Lower leg skin (tissue), 3 donors: ENCODE measurements at regions not wholly inside any gene's neighbourhood (a gene's known extent, or its start where the extent isn't known, plus 50 kb on each side); places are given as distances from the start of the nearest gene placed in this dataset.

Experiments used
- POLR2A ChIP-seq, 2 donors: fragments of 450-650 bp; IDR thresholded peaks; one replicate each; pipeline ENCODE4 v1.6.1; 2016 to 2017; ENCODE audit warnings: antibody characterized with exemption in 2 of 2, mild to moderate bottlenecking in 1 of 2, moderate library complexity in 1 of 2
- TF ChIP-seq, protein P1 (sequence below), 3 donors: fragments of 450-650 bp; IDR thresholded peaks; one replicate each; pipeline ENCODE4 v1.5.1; 2016; ENCODE audit warnings: antibody characterized with exemption in 3 of 3, mild to moderate bottlenecking in 3 of 3, moderate library complexity in 2 of 3

DNA sequence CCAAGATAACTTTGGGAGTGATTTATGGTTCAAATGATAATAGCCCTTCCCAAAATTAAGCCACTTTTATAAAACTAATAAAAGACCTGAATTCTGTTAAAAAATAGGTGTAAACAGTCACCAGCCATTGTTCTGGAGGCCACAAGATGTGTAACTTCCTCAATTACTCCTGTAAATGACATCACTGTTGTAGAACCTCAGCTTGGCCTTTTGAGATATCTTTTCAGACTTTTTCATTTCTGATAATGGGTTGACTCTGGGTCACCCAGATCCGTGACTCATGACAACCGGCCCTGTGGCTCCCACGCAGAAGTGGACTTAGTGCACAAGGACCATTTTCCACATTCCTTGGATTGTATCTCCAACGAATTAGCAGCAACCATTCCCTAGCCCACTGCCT, 106.6 kb downstream of the DKK1 start:
- TF ChIP-seq, protein P1, sequence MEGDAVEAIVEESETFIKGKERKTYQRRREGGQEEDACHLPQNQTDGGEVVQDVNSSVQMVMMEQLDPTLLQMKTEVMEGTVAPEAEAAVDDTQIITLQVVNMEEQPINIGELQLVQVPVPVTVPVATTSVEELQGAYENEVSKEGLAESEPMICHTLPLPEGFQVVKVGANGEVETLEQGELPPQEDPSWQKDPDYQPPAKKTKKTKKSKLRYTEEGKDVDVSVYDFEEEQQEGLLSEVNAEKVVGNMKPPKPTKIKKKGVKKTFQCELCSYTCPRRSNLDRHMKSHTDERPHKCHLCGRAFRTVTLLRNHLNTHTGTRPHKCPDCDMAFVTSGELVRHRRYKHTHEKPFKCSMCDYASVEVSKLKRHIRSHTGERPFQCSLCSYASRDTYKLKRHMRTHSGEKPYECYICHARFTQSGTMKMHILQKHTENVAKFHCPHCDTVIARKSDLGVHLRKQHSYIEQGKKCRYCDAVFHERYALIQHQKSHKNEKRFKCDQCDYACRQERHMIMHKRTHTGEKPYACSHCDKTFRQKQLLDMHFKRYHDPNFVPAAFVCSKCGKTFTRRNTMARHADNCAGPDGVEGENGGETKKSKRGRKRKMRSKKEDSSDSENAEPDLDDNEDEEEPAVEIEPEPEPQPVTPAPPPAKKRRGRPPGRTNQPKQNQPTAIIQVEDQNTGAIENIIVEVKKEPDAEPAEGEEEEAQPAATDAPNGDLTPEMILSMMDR (IDR thresholded peaks at IDR 0.05) = no peak
- no peak for TF ChIP-seq POLR2A (IDR thresholded peaks at IDR 0.05)
